ENCODE measurements at regions not wholly inside any gene's neighbourhood (a gene's known extent, or its start where the extent isn't known, plus 50 kb on each side); places are given as distances from the start of the nearest gene placed in this dataset.
"Not testable (repeated sequence)": the region's sequence is repeated elsewhere in the genome, so short reads cannot be mapped to it uniquely, and the experiment has no call there.

- no peak for DNase-seq
Measured at GRCh38 chr16:85282842-85283241, 170.6 kb upstream of the CIBAR2 start.

- DNase-seq: no peak
Measured at GRCh38 chr16:85283305-85284050, 171.2 kb upstream of the CIBAR2 start.

- DNase-seq: no peak
Measured at GRCh38 chr16:85284141-85284817, 172.0 kb upstream of the CIBAR2 start.

- DNase-seq: no peak
Measured at GRCh38 chr16:85285681-85286065, 173.4 kb upstream of the CIBAR2 start.

GRCh38 chr16:85286066-85286831, 174.0 kb upstream of the CIBAR2 start:
- peak; percentile 80 for DNase-seq

- peak; percentile 81 for DNase-seq
Measured at GRCh38 chr16:85286951-85287814, 174.9 kb upstream of the CIBAR2 start.

GRCh38 chr16:85287815-85288109, 175.5 kb upstream of the CIBAR2 start:
- not testable (repeated sequence) for DNase-seq

- DNase-seq: no peak
Measured at GRCh38 chr16:85288341-85288868, 176.1 kb upstream of the CIBAR2 start.

GRCh38 chr16:85288869-85289660, 176.8 kb upstream of the CIBAR2 start:
- no peak for DNase-seq

GRCh38 chr16:85289760-85290625, 177.7 kb upstream of the CIBAR2 start:
- DNase-seq: no peak

GRCh38 chr16:85290626-85291301, 178.5 kb upstream of the CIBAR2 start:
- DNase-seq: no peak

- DNase-seq: peak; percentile 75
Measured at GRCh38 chr16:85291302-85292148, 179.3 kb upstream of the CIBAR2 start.

- no peak for DNase-seq
Measured at GRCh38 chr16:85293458-85293857, 181.2 kb upstream of the CIBAR2 start.

GRCh38 chr16:85293904-85294642, 181.8 kb upstream of the CIBAR2 start:
- no peak for DNase-seq

GRCh38 chr16:85294810-85295508, 182.7 kb upstream of the CIBAR2 start:
- DNase-seq: no peak

GRCh38 chr16:85296859-85297660, 184.8 kb upstream of the CIBAR2 start:
- no peak for DNase-seq

- DNase-seq: no peak
Measured at GRCh38 chr16:85297881-85298280, 185.6 kb upstream of the CIBAR2 start.

All from left hindlimb (tissue), 1 donor.